ENCODE measurements at regions not wholly inside any gene's neighbourhood (a gene's known extent, or its start where the extent isn't known, plus 50 kb on each side); places are given as distances from the start of the nearest gene placed in this dataset.

GRCh38 chr16:14362774-14363371 is 267.2 kb downstream of the PARN start:
- H3K9me3 ChIP-seq (ENCODE audit: control insufficient read depth, insufficient read depth, low read length), result no peaks in the 10 kb centered on the region
- 65% methylated on average over 16 of the region's 20 CpGs for WGBS (ENCODE audit: insufficient coverage)
- no peak overlapping the region for H3K27ac ChIP-seq (ENCODE audit: low read depth, low read length)
- H3K27me3 ChIP-seq (ENCODE audit: control insufficient read depth, insufficient read depth, low read length), result no peaks in the 10 kb centered on the region
- no peaks in the 10 kb centered on the region for H3K4me1 ChIP-seq (ENCODE audit: control insufficient read depth, insufficient read depth, low read length)
- peak in 1 of 6 donors; percentile 13 for DNase-seq (ENCODE audit: low read depth in 4 of 6, low spot score in 6 of 6)
- H3K4me3 ChIP-seq (ENCODE audit: low read depth, low read length), result no peak overlapping the region
- H3K36me3 ChIP-seq (ENCODE audit: control insufficient read depth, insufficient read depth, low read length), result no peaks in the 10 kb centered on the region

GRCh38 chr16:14360326-14361037 is 269.6 kb downstream of the PARN start:
- H3K27me3 ChIP-seq (ENCODE audit: control insufficient read depth, insufficient read depth, low read length), result no peaks in the 10 kb centered on the region
- H3K36me3 ChIP-seq (ENCODE audit: control insufficient read depth, insufficient read depth, low read length), result no peaks in the 10 kb centered on the region
- no peak overlapping the region for H3K27ac ChIP-seq (ENCODE audit: low read depth, low read length)
- H3K4me3 ChIP-seq (ENCODE audit: low read depth, low read length), result no peak overlapping the region
- H3K9me3 ChIP-seq (ENCODE audit: control insufficient read depth, insufficient read depth, low read length), result no peaks in the 10 kb centered on the region
- 93% methylated on average over 6 of the region's 8 CpGs for WGBS (ENCODE audit: insufficient coverage)
- H3K4me1 ChIP-seq (ENCODE audit: control insufficient read depth, insufficient read depth, low read length), result no peaks in the 10 kb centered on the region
- no peak for DNase-seq (ENCODE audit: low read depth in 4 of 6, low spot score in 6 of 6)

GRCh38 chr16:14358697-14359305 is 271.3 kb downstream of the PARN start:
- H3K27me3 ChIP-seq (ENCODE audit: control insufficient read depth, insufficient read depth, low read length), result no peaks in the 10 kb centered on the region
- no peaks in the 10 kb centered on the region for H3K9me3 ChIP-seq (ENCODE audit: control insufficient read depth, insufficient read depth, low read length)
- no peaks in the 10 kb centered on the region for H3K4me1 ChIP-seq (ENCODE audit: control insufficient read depth, insufficient read depth, low read length)
- 54% methylated on average over 1 of the region's 4 CpGs for WGBS (ENCODE audit: insufficient coverage)
- H3K27ac ChIP-seq (ENCODE audit: low read depth, low read length), result no peak overlapping the region
- H3K4me3 ChIP-seq (ENCODE audit: low read depth, low read length), result no peak overlapping the region
- DNase-seq (ENCODE audit: low read depth in 4 of 6, low spot score in 6 of 6), result no peak
- no peaks in the 10 kb centered on the region for H3K36me3 ChIP-seq (ENCODE audit: control insufficient read depth, insufficient read depth, low read length)

- Histone ChIP-seq H3K4me3 (ENCODE audit: low read depth, low read length) (no peak overlapping the region), H3K27me3 (ENCODE audit: control insufficient read depth, insufficient read depth, low read length) (no peaks in the 10 kb centered on the region), H3K4me1 (ENCODE audit: control insufficient read depth, insufficient read depth, low read length) (no peaks in the 10 kb centered on the region), H3K36me3 (ENCODE audit: control insufficient read depth, insufficient read depth, low read length) (no peaks in the 10 kb centered on the region), H3K27ac (ENCODE audit: low read depth, low read length) (no peak overlapping the region), H3K9me3 (ENCODE audit: control insufficient read depth, insufficient read depth, low read length) (no peaks in the 10 kb centered on the region)
- DNase-seq (ENCODE audit: low read depth in 4 of 6, low spot score in 6 of 6), result no peak
- 90% methylated on average over 2 of the region's 6 CpGs for WGBS (ENCODE audit: insufficient coverage)
These were observed 272.7 kb downstream of the PARN start for GRCh38 chr16:14357328-14357727.

GRCh38 chr16:14356064-14356463 is 274.0 kb downstream of the PARN start:
- Histone ChIP-seq H3K36me3 (ENCODE audit: control insufficient read depth, insufficient read depth, low read length) (no peaks in the 10 kb centered on the region), H3K9me3 (ENCODE audit: control insufficient read depth, insufficient read depth, low read length) (no peaks in the 10 kb centered on the region), H3K4me3 (ENCODE audit: low read depth, low read length) (no peak overlapping the region), H3K27ac (ENCODE audit: low read depth, low read length) (no peak overlapping the region), H3K27me3 (ENCODE audit: control insufficient read depth, insufficient read depth, low read length) (no peaks in the 10 kb centered on the region), H3K4me1 (ENCODE audit: control insufficient read depth, insufficient read depth, low read length) (no peaks in the 10 kb centered on the region)
- no peak for DNase-seq (ENCODE audit: low read depth in 4 of 6, low spot score in 6 of 6)
- 72% methylated on average over 6 of the region's 11 CpGs for WGBS (ENCODE audit: insufficient coverage)

- Histone ChIP-seq H3K36me3 (ENCODE audit: control insufficient read depth, insufficient read depth, low read length) (no peaks in the 10 kb centered on the region), H3K27me3 (ENCODE audit: control insufficient read depth, insufficient read depth, low read length) (no peaks in the 10 kb centered on the region), H3K4me3 (ENCODE audit: low read depth, low read length) (no peak overlapping the region), H3K9me3 (ENCODE audit: control insufficient read depth, insufficient read depth, low read length) (no peaks in the 10 kb centered on the region), H3K4me1 (ENCODE audit: control insufficient read depth, insufficient read depth, low read length) (no peaks in the 10 kb centered on the region), H3K27ac (ENCODE audit: low read depth, low read length) (no peak overlapping the region)
- DNase-seq (ENCODE audit: low read depth in 4 of 6, low spot score in 6 of 6), result peak in 1 of 6 donors; percentile 26
- 100% methylated on average over 1 of the region's 10 CpGs for WGBS (ENCODE audit: insufficient coverage)
These were observed 275.3 kb downstream of the PARN start for GRCh38 chr16:14354561-14355351.

GRCh38 chr16:14353340-14353739 is 276.7 kb downstream of the PARN start:
- DNase-seq (ENCODE audit: low read depth in 4 of 6, low spot score in 6 of 6), result no peak
- Histone ChIP-seq H3K4me1 (ENCODE audit: control insufficient read depth, insufficient read depth, low read length) (no peaks in the 10 kb centered on the region), H3K27me3 (ENCODE audit: control insufficient read depth, insufficient read depth, low read length) (no peaks in the 10 kb centered on the region), H3K36me3 (ENCODE audit: control insufficient read depth, insufficient read depth, low read length) (no peaks in the 10 kb centered on the region), H3K9me3 (ENCODE audit: control insufficient read depth, insufficient read depth, low read length) (no peaks in the 10 kb centered on the region), H3K27ac (ENCODE audit: low read depth, low read length) (no peak overlapping the region), H3K4me3 (ENCODE audit: low read depth, low read length) (no peak overlapping the region)
- WGBS (ENCODE audit: insufficient coverage), result 91% methylated on average over 4 of the region's 6 CpGs

GRCh38 chr16:14351647-14352046 is 278.4 kb downstream of the PARN start:
- Histone ChIP-seq H3K9me3 (ENCODE audit: control insufficient read depth, insufficient read depth, low read length) (no peaks in the 10 kb centered on the region), H3K36me3 (ENCODE audit: control insufficient read depth, insufficient read depth, low read length) (no peaks in the 10 kb centered on the region), H3K27me3 (ENCODE audit: control insufficient read depth, insufficient read depth, low read length) (no peaks in the 10 kb centered on the region), H3K27ac (ENCODE audit: low read depth, low read length) (no peak overlapping the region), H3K4me3 (ENCODE audit: low read depth, low read length) (no peak overlapping the region), H3K4me1 (ENCODE audit: control insufficient read depth, insufficient read depth, low read length) (no peaks in the 10 kb centered on the region)
- 100% methylated on average over 1 of the region's 6 CpGs for WGBS (ENCODE audit: insufficient coverage)
- no peak for DNase-seq (ENCODE audit: low read depth in 4 of 6, low spot score in 6 of 6)

GRCh38 chr16:14350626-14351025 is 279.4 kb downstream of the PARN start:
- WGBS (ENCODE audit: insufficient coverage), result no CpG with 5 or more reads among the region's 8 CpGs
- no peaks in the 10 kb centered on the region for H3K4me1 ChIP-seq (ENCODE audit: control insufficient read depth, insufficient read depth, low read length)
- H3K27me3 ChIP-seq (ENCODE audit: control insufficient read depth, insufficient read depth, low read length), result no peaks in the 10 kb centered on the region
- no peak overlapping the region for H3K27ac ChIP-seq (ENCODE audit: low read depth, low read length)
- H3K36me3 ChIP-seq (ENCODE audit: control insufficient read depth, insufficient read depth, low read length), result no peaks in the 10 kb centered on the region
- no peaks in the 10 kb centered on the region for H3K9me3 ChIP-seq (ENCODE audit: control insufficient read depth, insufficient read depth, low read length)
- no peak for DNase-seq (ENCODE audit: low read depth in 4 of 6, low spot score in 6 of 6)
- no peak overlapping the region for H3K4me3 ChIP-seq (ENCODE audit: low read depth, low read length)
